MM.1S (cell line): ENCODE measurements at regions not wholly inside any gene's neighbourhood (a gene's known extent, or its start where the extent isn't known, plus 50 kb on each side); places are given as distances from the start of the nearest gene placed in this dataset.

ENCODE experiments used
- DNase-seq: peaks from one replicate; pipeline ENCODE4 v3.0.0-alpha.2; 2015
- H2AFZ ChIP-seq: fragments of 300-600 bp; sonication (generic); 2 replicates; pipeline ENCODE4 v1.6.0; 2016; ENCODE audit warnings: antibody characterized with exemption, low read length
- H3F3A ChIP-seq: fragments of 300-600 bp; sonication (generic); 2 replicates; pipeline ENCODE4 v1.6.1; 2016; ENCODE audit warnings: mild to moderate bottlenecking, antibody characterized with exemption, low read length, moderate library complexity, mixed read lengths; ENCODE audit not compliant: insufficient read depth
- H3K27ac ChIP-seq: fragments of 300-600 bp; sonication (generic); 2 replicates; pipeline ENCODE4 v1.5.1; 2016; ENCODE audit warnings: mild to moderate bottlenecking, low read length
- H3K27me3 ChIP-seq: fragments of 300-600 bp; sonication (generic); replicated peaks from 2 replicates; pipeline ENCODE4 v1.6.0; 2016; ENCODE audit warnings: low read length; ENCODE audit not compliant: insufficient read depth
- H3K36me3 ChIP-seq: fragments of 300-600 bp; sonication (generic); replicated peaks from 2 replicates; pipeline ENCODE4 v1.6.1; 2016; ENCODE audit warnings: mild to moderate bottlenecking, low read length, mixed read lengths; ENCODE audit not compliant: insufficient read depth
- H3K4me1 ChIP-seq: fragments of 300-600 bp; sonication (generic); 2 replicates; pipeline ENCODE4 v1.6.1; 2016; ENCODE audit warnings: low read length, mixed read lengths
- H3K4me2 ChIP-seq: fragments of 300-600 bp; sonication (generic); 2 replicates; pipeline ENCODE4 v1.6.0; 2016; ENCODE audit warnings: low read depth, low read length
- H3K4me3 ChIP-seq: fragments of 300-600 bp; sonication (generic); 2 replicates; pipeline ENCODE4 v1.5.1; 2016; ENCODE audit warnings: low read length, mixed read lengths
- H3K79me2 ChIP-seq: fragments of 300-600 bp; sonication (generic); 2 replicates; pipeline ENCODE4 v1.6.1; 2016; ENCODE audit warnings: mixed run types, low read length, mixed read lengths
- H3K9ac ChIP-seq: fragments of 300-600 bp; sonication (generic); 2 replicates; pipeline ENCODE4 v1.6.1; 2016; ENCODE audit warnings: low read length, mixed read lengths
- H3K9me2 ChIP-seq: fragments of 300-600 bp; sonication (generic); replicated peaks from 2 replicates; pipeline ENCODE4 v1.6.1; 2016; ENCODE audit warnings: mild to moderate bottlenecking, low read length, mixed read lengths; ENCODE audit not compliant: insufficient read depth
- H3K9me3 ChIP-seq: fragments of 300-600 bp; sonication (generic); replicated peaks from 2 replicates; pipeline ENCODE4 v1.6.1; 2016; ENCODE audit warnings: mild to moderate bottlenecking, low read length, mixed read lengths; ENCODE audit not compliant: insufficient read depth
- H4K20me1 ChIP-seq: fragments of 300-600 bp; sonication (generic); 2 replicates; pipeline ENCODE4 v1.6.1; 2016; ENCODE audit warnings: mild to moderate bottlenecking, low read length, moderate library complexity, mixed read lengths; ENCODE audit not compliant: insufficient read depth
- EZH2 ChIP-seq: fragments of 300-600 bp; sonication (generic); optimal IDR thresholded peaks from 2 replicates; pipeline ENCODE3; 2017; ENCODE audit warnings: low read depth, mild to moderate bottlenecking, antibody characterized with exemption, low read length, mixed read lengths
- EZH2phosphoT487 ChIP-seq: fragments of 300-600 bp; sonication (generic); IDR thresholded peaks from 2 replicates; pipeline ENCODE4 v1.6.1; 2018; ENCODE audit warnings: antibody characterized with exemption, low read length
- TF ChIP-seq, protein P1 (sequence below): fragments of 300-600 bp; sonication (generic); IDR thresholded peaks from 2 replicates; pipeline ENCODE4 v1.5.1; 2016; ENCODE audit warnings: antibody characterized with exemption, low read length, mixed read lengths

- H4K20me1 ChIP-seq: no peaks in the 10 kb centered on the region
- H3K4me2 ChIP-seq: peak overlapping the region; percentile 82
- H3K36me3 ChIP-seq: no peaks in the 10 kb centered on the region
- no peak overlapping the region for H3K27ac ChIP-seq
- peak overlapping the region; percentile 51 for H2AFZ ChIP-seq
- H3K4me3 ChIP-seq: peak overlapping the region; percentile 47
- no peak for DNase-seq
- H3K9me2 ChIP-seq: no peaks in the 10 kb centered on the region
- no peaks in the 10 kb centered on the region for H3F3A ChIP-seq
- H3K9me3 ChIP-seq: no peaks in the 10 kb centered on the region
- TF ChIP-seq, protein P1, sequence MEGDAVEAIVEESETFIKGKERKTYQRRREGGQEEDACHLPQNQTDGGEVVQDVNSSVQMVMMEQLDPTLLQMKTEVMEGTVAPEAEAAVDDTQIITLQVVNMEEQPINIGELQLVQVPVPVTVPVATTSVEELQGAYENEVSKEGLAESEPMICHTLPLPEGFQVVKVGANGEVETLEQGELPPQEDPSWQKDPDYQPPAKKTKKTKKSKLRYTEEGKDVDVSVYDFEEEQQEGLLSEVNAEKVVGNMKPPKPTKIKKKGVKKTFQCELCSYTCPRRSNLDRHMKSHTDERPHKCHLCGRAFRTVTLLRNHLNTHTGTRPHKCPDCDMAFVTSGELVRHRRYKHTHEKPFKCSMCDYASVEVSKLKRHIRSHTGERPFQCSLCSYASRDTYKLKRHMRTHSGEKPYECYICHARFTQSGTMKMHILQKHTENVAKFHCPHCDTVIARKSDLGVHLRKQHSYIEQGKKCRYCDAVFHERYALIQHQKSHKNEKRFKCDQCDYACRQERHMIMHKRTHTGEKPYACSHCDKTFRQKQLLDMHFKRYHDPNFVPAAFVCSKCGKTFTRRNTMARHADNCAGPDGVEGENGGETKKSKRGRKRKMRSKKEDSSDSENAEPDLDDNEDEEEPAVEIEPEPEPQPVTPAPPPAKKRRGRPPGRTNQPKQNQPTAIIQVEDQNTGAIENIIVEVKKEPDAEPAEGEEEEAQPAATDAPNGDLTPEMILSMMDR: no peak
- H3K9ac ChIP-seq: no peak overlapping the region
- H3K4me1 ChIP-seq: no peaks in the 10 kb centered on the region
- no peaks in the 10 kb centered on the region for H3K79me2 ChIP-seq
- H3K27me3 ChIP-seq: no peaks in the 10 kb centered on the region
Measured at GRCh38 chr14:106493962-106494823, 967.8 kb downstream of the TMEM121 start.

GRCh38 chr14:106500571-106500970 is 974.2 kb downstream of the TMEM121 start:
- Histone ChIP-seq H2AFZ (no peak overlapping the region), H3K9ac (no peak overlapping the region), H3K27me3 (no peaks in the 10 kb centered on the region), H3K9me3 (no peaks in the 10 kb centered on the region), H3F3A (no peaks in the 10 kb centered on the region), H3K9me2 (no peaks in the 10 kb centered on the region), H3K27ac (no peak overlapping the region), H3K79me2 (no peaks in the 10 kb centered on the region), H3K4me3 (no peak overlapping the region), H3K36me3 (no peaks in the 10 kb centered on the region), H3K4me1 (no peaks in the 10 kb centered on the region), H4K20me1 (no peaks in the 10 kb centered on the region), H3K4me2 (no peak overlapping the region)
- DNase-seq: no peak
- TF ChIP-seq, protein P1: no peak
- TF ChIP-seq EZH2: no peak
- TF ChIP-seq EZH2phosphoT487: no peak

GRCh38 chr14:106501898-106502297 is 975.5 kb downstream of the TMEM121 start:
- Histone ChIP-seq H3K9ac (no peak overlapping the region), H3K9me3 (no peaks in the 10 kb centered on the region)

More at GRCh38 chr14:106501898-106502297, 975.5 kb downstream of the TMEM121 start:
- no peaks in the 10 kb centered on the region for H3K9me2 ChIP-seq
- no peaks in the 10 kb centered on the region for H3K79me2 ChIP-seq
- no peaks in the 10 kb centered on the region for H3K36me3 ChIP-seq
- TF ChIP-seq EZH2 (no peak), EZH2phosphoT487 (no peak)
- TF ChIP-seq, protein P1: no peak
- no peaks in the 10 kb centered on the region for H3K27me3 ChIP-seq
- H3F3A ChIP-seq: no peaks in the 10 kb centered on the region
- no peak overlapping the region for H3K27ac ChIP-seq
- H2AFZ ChIP-seq: no peak overlapping the region
- DNase-seq: no peak
- no peak overlapping the region for H3K4me2 ChIP-seq
- H4K20me1 ChIP-seq: no peaks in the 10 kb centered on the region
- no peaks in the 10 kb centered on the region for H3K4me1 ChIP-seq
- H3K4me3 ChIP-seq: no peak overlapping the region
